Middle frontal gyrus (tissue), 1 donor: ENCODE measurements at regions not wholly inside any gene's neighbourhood (a gene's known extent, or its start where the extent isn't known, plus 50 kb on each side); places are given as distances from the start of the nearest gene placed in this dataset.
"Not testable (repeated sequence)": the region's sequence is repeated elsewhere in the genome, so short reads cannot be mapped to it uniquely, and the experiment has no call there.

Source experiments
- DNase-seq: peaks from one replicate; pipeline ENCODE4 v3.0.0-alpha.2; 2015; ENCODE audit warnings: low spot score; ENCODE audit errors: extremely low spot score

- no peak for DNase-seq
Observed at GRCh38 chr5:23977997-23978396, 470.6 kb downstream of the PRDM9 start.

GRCh38 chr5:23991406-23991805, 484.0 kb downstream of the PRDM9 start:
- DNase-seq: no peak

- DNase-seq: no peak
Observed at GRCh38 chr5:23994581-23995370, 487.4 kb downstream of the PRDM9 start.

- DNase-seq: no peak
Observed at GRCh38 chr5:23996525-23996924, 489.1 kb downstream of the PRDM9 start.

GRCh38 chr5:24005384-24005783, 498.0 kb downstream of the PRDM9 start:
- DNase-seq: no peak

GRCh38 chr5:24017710-24018109, 510.3 kb downstream of the PRDM9 start:
- not testable (repeated sequence) for DNase-seq

GRCh38 chr5:24026288-24026687, 518.9 kb downstream of the PRDM9 start:
- no peak for DNase-seq

GRCh38 chr5:24042688-24043087, 535.3 kb downstream of the PRDM9 start:
- DNase-seq: no peak

GRCh38 chr5:24045046-24045445, 537.6 kb downstream of the PRDM9 start:
- DNase-seq: no peak

- DNase-seq: no peak
Observed at GRCh38 chr5:24053737-24054136, 546.3 kb downstream of the PRDM9 start.

GRCh38 chr5:24059006-24059405, 551.6 kb downstream of the PRDM9 start:
- no peak for DNase-seq

GRCh38 chr5:24059716-24060115, 552.3 kb downstream of the PRDM9 start:
- no peak for DNase-seq

- DNase-seq: no peak
Observed at GRCh38 chr5:24065779-24066178, 558.4 kb downstream of the PRDM9 start.

- no peak for DNase-seq
Observed at GRCh38 chr5:24067208-24067607, 559.8 kb downstream of the PRDM9 start.

GRCh38 chr5:24068524-24068923, 561.1 kb downstream of the PRDM9 start:
- DNase-seq: no peak

GRCh38 chr5:24073107-24073506, 565.7 kb downstream of the PRDM9 start:
- DNase-seq: no peak

- DNase-seq: no peak
Observed at GRCh38 chr5:24080046-24080445, 564.7 kb downstream of the CDH10 start.

GRCh38 chr5:24094081-24094679, 550.6 kb downstream of the CDH10 start:
- no peak for DNase-seq

GRCh38 chr5:24102010-24102409, 542.8 kb downstream of the CDH10 start:
- DNase-seq: no peak

- no peak for DNase-seq
Observed at GRCh38 chr5:24103451-24104023, 541.2 kb downstream of the CDH10 start.

- no peak for DNase-seq
Observed at GRCh38 chr5:24110004-24110615, 534.7 kb downstream of the CDH10 start.

- no peak for DNase-seq
Observed at GRCh38 chr5:24112420-24112819, 532.4 kb downstream of the CDH10 start.
